ENCODE measurements at regions not wholly inside any gene's neighbourhood (a gene's known extent, or its start where the extent isn't known, plus 50 kb on each side); places are given as distances from the start of the nearest gene placed in this dataset.
"Not testable (repeated sequence)": the region's sequence is repeated elsewhere in the genome, so short reads cannot be mapped to it uniquely, and the experiment has no call there.

DNA sequence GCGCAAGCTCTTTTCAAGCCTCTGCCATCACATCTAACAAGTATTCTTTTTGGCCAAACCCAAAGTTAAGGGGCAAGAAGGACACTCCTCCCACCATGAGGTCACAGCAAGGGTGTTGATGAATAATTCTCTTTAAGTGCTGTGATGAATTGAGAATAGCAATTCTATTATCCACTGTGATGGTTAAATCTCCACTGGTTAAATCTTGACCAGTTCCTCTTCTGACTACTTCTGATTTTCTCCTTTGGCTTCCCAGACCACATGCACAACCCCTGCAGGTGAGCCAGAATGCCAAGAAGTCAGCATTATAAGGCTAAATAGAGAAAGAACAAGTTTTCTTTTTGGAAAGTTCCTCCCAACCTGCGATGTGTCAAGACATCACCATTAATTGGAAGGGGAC lies 90.6 kb upstream of the BCL2L14 start:
- no peak for DNase-seq

DNA sequence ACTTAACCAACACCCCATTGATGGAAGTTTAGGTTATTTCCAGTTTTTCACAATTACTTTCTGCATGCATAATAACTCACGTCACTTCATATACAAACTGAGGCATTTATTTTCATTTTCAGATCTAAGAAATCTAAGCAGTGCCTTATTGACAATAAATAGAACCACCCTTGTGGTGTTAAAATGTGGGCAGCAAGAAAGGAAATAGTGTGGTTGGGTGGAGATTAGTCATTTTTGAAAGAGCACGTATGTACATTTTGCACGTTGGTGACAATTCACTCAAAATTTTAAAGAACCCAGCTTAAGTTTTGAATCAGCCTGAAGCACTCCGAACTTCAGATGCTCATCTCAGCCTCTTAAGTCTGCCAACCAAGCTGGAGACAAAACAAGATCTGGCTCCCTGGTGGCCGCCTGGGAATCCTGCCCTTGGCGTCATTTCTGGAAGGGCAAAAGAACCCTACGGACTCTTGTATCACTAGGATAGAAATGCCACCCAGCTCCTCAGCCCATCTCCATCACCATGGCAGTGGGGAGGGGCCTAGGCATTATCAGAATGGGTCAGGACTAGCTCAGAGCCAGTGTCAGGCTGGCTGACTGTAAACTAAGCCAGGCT lies 89.5 kb upstream of the BCL2L14 start:
- DNase-seq: peak; percentile 2 to 81 (median 40)

DNA sequence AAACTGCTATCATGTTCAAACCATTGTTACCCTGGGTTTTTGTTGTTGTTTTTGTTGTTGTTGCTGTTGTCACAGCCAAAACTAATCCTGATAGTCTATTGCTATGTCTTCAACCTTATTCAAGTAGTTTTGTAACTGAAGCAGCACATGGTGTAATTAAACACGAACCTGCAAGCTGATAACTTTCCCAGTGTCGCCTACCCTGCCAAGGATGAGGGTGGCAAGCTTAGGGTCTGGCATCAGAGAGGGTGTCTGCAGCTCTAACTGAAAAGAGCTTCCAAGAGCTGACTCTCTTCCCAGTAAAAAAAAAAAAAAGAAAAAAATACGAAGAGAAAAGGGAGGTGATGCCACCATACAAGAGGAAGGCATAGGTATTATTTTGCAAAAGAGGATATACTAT lies 86.3 kb upstream of the BCL2L14 start:
- no peak for DNase-seq

DNA sequence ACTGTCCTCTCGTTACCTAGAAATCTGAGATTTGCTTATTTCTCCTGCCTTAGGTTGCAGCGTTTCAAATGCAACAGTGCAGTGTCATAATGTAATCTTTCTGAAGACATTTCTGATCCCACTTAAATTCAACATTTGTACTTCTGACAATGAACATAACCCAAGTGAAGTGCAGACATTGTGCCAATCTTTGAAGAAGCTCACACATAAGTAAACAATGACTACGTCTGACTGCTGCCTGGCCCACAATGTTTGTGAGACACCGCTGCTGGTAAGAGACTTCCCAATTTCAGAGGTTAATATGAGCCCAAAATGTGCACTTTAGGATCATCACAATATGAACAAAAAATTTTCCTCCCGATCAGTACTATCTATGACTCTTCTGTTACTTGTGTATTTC lies 84.6 kb upstream of the BCL2L14 start:
- DNase-seq: no peak

DNA sequence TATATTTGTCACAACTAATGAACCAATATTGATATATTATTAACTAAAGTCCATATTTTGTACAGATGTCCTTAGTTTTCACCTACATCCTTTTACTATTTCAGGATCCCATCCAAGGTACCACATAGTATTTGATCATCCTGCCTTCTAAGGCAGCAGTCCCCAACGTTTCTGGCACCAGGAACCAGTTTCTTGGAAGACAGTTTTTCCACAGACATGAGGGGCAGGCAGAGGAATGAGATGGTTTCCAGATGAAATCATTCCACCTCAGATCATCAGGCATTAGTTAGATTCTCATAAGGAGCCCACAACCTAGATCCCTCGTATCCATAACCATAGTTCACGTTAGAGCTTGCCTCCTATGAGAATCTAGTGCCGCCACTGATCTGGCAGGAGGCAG lies 82.8 kb upstream of the BCL2L14 start:
- no peak for DNase-seq

DNA sequence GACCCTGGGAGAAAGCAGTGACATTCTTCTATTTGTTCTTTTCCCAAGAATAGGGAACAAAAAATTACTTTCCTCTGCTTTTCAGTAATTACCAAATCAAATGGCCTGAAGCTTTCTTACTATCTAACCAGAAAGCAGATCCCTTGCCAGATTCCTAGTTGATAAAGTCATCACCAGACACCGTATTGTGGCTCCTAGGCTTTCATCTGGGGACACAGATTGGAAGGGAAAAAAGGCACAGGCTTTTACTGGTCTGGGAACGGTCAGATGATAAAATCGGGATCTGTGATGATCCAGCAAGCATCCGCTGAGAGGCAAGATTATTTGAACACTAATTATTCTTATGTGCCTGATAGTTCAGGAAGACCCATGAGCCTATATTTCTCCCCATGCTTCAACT lies 79.1 kb upstream of the BCL2L14 start:
- DNase-seq: no peak

DNA sequence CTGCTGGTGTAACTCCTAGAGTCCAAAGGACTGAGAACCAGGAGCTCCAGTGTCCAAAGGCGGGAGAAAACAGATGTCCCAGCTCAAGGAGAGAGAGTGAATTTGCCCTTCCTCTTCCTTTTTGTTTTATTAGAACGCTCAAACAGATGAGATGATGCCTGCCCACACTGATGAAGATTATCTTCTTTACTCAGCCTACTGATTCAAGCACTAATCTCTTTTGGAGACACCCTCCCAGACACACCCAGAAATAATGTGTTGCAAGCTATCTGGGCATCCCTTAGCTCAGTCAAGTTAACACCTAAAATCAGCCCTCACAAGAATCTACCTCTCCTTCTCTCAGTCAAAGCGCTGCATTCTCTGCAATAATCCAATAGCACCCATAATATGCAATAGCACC lies 78.2 kb upstream of the BCL2L14 start:
- DNase-seq: no peak

DNA sequence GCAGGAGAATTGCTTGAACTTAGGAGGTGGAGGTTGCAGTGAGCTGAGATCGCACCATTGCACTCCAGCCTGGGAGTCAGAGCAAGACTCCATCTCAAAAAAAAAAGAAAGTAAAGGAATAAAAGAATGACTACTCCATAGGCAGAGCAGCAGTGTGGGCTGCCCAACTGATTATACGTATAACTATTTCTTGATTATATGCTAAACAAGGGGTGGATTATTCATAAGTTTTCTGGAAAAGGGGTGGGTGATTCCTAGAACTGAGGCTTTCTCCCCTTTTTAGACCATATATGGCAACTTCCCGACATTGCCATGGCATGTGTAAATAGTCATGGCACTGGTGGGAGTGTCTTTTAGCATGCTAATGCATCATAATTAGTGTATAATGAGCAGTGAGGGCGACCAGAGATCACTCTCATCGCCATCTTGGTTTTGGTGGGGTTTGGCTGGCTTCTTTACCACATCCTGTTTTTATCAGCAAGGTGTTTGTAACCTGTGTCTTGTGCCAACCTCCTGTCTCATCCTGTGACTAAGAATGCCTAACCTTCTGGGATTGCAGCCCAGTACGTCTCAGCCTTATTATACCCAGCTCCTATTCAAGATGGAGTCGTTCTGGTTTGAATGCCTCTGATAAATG lies 72.3 kb upstream of the BCL2L14 start:
- peak in 4 of 6 experiments; percentile 21 to 76 (median 74) for DNase-seq

DNA sequence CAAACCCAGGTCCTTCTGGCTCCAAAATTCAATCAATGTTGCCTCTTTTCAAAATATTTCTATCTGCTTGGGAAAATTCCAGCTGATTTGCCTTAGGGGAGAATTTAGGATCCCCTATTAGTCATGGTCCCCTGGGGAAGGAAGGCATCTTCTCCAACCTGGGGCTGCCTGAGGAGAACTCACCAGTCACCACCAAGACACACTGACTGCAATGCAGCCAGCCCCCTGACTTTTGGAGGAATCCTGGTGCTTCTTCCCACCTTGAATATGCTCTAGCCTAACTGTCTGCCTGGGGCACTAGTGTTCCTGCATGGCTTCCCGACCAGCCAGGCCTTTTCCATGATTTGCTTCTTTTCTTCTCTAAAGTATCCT lies 71.8 kb upstream of the BCL2L14 start:
- no peak for DNase-seq

DNA sequence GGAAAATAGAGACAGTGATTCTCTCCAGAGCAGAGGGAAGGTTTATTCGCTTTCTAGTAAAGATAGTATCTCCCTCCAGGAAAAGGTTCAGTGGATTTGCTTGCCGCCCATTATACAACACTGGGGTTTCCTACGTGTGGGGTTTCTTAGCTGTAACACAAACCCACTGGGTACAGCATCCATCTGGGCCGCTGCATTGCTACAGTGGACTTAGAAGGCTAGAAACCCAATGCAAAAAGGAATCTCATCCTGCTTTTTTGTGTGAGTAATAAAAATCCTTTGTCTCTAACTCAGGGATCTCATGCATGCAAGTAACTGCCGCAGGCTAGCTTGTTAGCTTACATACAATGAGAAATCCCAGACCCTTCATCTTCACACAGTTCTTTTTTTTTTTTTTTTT lies 67.1 kb upstream of the BCL2L14 start:
- no peak for DNase-seq

DNA sequence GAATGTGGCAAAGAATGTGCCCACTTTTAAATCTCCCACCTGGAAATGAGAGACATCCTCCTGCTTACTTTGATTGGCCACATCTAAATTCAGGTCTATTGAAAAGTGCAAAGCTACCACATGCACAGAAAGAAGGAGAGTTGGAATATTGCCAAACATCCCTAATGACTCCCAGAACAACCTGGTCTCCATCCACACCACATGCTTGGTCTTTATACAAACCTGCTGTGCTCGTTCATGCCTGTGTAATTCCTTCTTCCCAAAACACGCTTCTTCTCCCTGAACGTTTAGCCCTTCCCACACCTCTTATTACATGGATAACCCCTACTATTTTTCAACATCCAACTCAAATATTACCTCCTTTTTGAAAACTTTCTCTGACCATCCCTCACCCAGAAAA lies 66.2 kb upstream of the BCL2L14 start:
- no peak for DNase-seq

DNA sequence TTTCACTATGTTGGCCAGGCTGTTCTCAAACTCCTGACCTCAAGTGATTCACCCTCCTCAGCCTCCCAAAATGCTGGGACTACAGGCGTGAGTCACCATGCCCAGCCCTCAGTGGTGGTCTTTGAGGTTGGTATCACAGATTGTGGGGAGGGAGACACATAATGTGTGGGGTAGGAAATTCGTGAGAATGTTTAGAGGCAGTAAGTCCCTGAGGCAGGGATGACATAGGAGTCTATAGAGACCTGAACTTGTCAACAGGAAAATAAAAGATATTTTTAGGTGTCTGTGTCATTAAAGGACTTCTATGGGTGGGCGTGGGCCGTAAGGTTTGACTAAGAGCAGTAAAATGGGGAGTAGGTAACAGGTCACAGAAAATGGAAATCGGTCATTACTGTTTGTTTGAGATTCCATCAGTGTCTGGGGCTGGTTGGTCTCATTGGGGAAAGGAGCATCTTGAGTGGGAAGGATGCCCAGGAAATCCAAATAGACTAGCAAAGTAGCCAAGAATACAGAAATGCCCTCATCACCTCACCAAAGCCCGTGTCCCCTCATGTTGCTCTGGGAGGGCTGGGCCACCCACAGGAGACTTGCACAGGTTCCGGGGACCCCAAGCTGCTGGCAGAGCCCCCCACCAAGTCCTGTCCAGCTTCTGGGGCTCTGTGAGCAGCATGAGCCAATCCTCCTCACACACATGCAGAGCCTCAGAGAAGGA lies 63.6 kb upstream of the BCL2L14 start:
- DNase-seq: no peak

DNA sequence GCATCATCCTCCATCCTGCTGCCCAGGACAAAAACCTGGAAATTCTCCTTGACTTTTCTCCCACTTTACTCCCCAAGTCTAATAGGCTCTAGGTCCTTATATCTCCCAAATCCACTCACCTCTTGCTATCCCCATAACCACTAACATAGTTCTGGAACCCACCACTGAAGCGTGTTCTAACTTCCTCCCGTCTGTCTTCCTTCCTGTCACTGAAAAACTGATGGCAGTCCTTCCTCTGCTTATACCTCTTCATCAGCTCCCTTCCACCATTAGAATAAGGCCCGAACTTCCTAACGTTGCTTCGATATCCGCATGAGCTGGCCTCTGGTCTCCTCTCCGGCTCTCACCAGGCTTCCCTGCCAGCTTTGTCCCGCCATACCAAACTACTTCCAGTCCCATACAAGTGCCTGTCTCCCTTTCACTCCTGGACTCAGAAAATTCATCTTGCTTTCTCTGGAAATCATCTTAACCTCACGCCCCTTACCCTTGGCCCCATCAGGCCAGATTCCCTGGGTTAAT lies 63.0 kb upstream of the BCL2L14 start:
- DNase-seq: peak in 1 of 6 experiments; percentile 20

DNA sequence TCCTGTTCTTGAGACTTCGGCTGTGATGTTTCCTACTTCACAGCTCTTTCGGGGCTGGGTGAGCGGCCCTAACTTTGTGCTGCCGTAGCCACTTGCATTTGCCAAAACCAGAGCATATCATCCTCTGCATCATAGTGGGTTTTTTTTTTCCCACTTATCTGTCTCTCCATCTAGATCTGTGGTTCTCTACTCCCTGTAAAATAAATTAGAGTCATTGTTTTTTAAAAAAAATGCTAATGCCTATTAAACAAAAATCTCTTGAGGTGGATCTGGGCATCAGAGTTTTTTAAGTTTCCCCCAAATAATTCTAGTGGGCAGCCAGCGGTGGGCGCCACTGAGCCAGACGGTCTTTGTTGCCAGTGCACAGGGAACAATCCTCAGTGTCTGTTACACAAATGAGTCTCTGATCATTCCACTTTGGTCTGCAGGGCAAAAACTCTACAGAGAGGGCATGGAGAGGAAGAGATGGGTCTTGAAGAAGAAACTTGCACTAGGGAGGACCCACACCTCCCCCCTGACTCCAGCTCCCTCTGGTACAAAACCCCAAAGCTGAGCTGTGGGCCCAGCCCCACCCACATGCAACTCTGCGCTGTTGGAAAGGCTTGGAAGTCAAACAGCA lies 62.4 kb upstream of the BCL2L14 start:
- DNase-seq: peak in 1 of 6 experiments; percentile 25

DNA sequence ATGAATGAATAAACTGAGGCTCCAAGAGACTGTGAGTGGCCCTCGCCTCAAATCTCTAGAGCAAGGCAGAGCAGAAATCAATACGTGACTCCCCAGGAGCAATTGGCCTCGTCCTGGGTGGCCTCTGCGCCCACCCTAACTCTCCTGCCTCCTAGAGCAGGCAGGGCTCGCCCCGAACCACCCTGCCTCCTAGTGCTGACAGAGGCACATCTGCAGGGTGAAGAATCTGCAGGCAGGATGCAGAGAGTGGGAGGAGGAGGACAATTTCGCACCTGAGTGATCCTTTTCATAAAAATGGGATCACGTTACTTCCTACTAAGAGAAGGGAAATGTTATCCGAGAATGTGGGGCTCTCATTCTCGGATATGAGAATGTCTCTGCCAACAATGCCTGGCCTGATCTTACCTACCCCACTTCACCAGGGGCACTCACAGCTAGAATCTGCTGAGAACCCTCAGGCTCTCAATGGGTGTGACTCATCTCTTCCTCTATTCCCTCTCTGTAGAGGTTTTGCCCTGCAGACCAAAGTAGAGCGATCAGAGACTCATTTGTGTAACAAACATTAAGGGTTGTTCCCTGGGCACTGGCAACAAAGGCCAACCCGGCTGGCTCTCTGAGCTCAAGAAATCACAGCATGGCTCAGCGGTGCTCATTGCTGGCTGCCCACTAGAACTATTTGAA lies 61.7 kb upstream of the BCL2L14 start:
- DNase-seq: peak in 4 of 6 experiments; percentile 14 to 50 (median 18)

DNA sequence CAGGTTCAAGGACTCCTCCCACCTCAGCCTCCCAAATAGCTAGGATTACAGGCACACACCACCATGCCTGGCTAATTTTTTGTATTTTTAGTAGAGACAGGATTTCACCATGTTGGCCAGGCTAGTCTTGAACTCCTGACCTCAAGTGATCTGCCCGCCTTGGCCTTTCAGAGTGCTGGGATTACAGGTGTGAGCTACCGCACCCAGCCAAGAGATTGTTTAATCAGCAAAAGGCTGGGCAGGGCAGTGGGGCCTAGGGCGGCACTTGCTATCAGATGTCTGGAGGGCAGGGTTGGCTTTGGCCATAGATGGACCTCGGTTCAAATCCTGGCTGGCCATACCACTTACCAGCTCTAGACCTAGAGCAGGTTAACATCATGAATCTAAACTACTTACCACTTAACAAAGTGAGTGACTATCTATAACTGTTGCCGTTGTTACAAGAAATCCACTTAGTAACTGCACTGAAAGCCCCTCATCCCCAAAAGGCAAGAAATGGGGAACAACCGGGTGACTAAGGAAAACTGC lies 60.9 kb upstream of the BCL2L14 start:
- DNase-seq: not testable (repeated sequence)

DNA sequence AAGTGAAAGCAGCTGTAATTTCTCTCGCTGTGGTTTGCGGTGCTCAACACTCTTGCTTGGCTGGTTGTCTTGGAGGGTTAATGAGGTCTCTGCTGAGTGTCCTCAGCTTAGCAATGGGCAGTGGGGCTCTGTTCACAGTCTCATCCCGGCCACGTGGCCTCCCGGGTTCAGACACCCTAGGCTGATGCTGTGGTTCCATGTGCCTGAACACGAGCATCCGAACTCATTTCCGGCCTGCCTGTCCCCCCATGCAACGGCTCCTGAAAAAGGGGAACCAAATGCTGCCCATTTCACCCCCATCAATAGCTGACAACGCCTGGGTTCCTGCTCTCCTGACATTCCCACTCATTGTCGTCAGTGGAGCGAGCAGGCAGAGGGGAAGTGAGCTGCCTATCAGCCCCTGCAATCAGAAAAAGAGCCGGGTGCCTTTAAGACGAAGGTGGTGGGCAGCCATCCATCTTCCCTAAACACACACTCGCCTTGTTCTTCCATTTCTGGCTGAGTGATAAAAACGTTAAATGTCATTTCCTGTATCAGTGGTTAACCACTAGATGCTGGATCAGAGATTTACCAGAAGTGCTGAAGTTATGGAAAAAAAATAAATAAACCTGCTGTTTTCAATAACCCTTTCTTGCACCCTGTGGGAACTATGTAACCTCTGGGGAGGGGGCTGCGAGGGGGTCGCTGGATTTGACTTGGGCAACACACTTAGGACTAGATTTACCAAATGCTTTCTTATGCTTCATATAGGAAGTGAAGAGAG lies 60.3 kb upstream of the BCL2L14 start:
- DNase-seq: peak in 5 of 6 experiments; percentile 20 to 80 (median 71)

DNA sequence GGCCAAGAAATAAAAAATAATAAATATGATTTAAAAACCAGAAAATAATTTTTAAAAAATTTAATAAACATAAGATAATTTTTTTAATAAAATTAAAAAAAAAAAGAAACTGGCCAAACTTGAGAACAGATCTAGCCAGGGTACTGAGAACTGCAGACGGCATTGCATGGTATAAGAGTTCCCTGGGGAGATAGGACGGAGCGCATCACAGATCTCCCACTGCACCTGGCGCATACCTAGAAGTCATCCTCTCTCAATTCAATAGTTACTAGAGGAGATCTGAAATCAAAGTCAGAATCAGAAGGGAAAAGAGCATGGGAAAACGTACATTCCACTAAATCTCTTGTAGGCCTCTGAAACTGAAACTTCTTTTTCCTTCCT lies 58.9 kb upstream of the BCL2L14 start:
- DNase-seq: no peak

DNA sequence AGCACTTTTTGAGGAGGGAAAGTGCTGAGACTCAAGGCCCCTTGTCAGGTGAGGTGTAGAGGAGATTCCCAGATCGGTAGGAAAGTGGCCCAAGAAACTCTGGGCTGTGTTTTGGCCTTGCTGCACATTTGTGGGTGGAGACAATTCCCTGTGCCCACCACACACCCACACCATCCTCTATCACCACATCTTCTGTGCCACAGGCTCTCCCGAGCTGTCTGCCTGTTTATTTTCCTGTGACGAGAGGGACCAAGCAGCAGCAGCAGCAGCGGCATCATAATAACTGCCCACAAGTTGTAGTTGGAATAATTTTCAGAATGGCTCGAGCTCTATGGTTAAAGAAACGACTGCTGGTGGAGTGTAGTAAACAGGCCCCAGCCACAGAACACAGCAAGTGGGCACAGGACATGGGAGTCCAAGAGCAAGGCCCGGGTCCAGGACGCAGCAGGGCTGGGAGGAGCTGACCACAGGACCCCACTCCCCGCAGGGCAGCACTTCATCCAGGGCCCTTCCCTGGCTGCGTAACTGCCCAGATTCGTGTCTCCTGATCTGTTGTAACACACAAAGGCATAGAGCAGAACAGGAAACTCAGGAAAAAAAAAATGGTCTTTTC lies 55.6 kb upstream of the BCL2L14 start:
- DNase-seq: no peak

DNA sequence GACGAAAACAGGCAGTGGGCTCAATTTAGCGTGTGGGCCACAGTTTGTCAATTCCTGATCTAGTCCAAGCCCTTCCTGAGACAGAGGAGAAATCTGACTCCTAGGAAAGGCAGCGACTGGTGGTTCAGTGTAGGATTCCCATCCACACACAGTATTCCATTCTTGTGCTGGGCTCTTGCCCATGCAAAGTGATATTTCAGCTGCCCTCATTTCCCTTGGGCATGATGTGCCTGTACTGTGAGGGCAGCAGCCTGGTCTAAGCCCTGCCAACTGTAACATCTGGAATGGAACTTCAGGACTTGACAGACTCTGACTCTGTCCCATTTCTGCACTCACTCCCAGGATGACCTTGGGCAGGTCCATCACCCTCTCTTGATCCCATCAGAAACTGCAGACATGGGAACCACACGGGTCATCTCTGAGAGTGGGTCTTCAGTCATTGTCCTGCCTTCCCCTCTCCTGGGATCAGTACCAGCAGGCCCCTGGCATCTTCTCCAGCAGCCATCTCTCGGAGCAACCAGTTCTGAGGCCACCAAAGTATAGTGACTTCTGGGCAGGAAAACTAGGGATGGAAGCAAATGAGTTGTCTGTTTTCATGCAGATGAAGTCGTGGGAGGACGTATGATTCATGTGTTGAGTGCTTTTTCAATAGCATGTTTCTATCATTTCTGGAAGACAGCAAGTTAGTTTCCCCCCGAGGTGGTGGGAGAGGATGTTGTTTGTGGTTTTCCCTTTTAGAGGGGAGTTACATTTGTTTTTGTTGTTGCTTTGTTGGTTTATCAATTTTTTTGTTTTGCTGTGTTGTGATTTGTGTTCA lies 54.2 kb upstream of the BCL2L14 start:
- DNase-seq: no peak

DNA sequence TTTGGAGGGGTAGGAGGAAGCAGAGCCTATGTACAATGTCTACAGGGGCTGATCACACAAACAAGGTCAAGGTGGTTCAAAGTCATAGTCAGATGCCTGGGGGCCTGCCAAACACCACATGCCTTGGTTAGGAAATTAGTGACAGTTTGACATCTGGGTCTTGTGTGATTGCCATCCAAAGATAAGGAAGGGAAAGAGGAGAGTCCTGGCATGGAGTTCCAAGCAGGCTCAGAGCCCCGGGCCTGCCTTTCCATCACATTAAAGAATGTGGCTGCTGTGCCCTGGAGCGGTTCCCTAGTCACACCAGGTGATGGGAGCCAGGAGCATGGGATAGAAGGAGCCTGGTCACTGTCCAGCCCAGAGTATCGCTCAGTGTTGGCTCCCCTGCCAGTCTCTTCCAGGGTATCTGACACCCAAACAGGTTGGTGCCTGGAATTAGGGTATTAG lies 53.6 kb upstream of the BCL2L14 start:
- DNase-seq: no peak

Data from stimulated activated naive CD4-positive, alpha-beta T cell (primary cell).